Sigmoid colon (tissue), 6 donors: ENCODE measurements at regions not wholly inside any gene's neighbourhood (a gene's known extent, or its start where the extent isn't known, plus 50 kb on each side); places are given as distances from the start of the nearest gene placed in this dataset.
"Not testable (repeated sequence)": the region's sequence is repeated elsewhere in the genome, so short reads cannot be mapped to it uniquely, and the experiment has no call there.

Experiments used
- DNase-seq: peaks from one replicate; pipeline ENCODE4 v3.0.0-alpha.2; 2019
- H3K27ac ChIP-seq, 4 donors: fragments of 200-600 bp; sonication (generic); one replicate each; pipeline ENCODE4 v1.5.1; 2016 to 2019; ENCODE audit warnings: mild to moderate bottlenecking in 1 of 4
- H3K27me3 ChIP-seq, 3 donors: fragments of 200-600 bp; sonication (generic); one replicate each; pipeline ENCODE4 v1.5.1; 2019; ENCODE audit warnings: mild to moderate bottlenecking in 1 of 3
- H3K36me3 ChIP-seq, 4 donors: fragments of 200-600 bp; sonication (generic); one replicate each; pipeline ENCODE4 v1.5.1; 2016 to 2019
- H3K4me1 ChIP-seq, 4 donors: fragments of 200-600 bp; sonication (generic); one replicate each; pipeline ENCODE4 v1.5.1; 2017 to 2019
- H3K4me3 ChIP-seq, 4 donors: fragments of 200-600 bp; sonication (generic); one replicate each; pipeline ENCODE4 v1.5.1; 2017 to 2019; ENCODE audit warnings: mild to moderate bottlenecking in 2 of 4, moderate library complexity in 1 of 4
- H3K9me3 ChIP-seq, 4 donors: fragments of 200-600 bp in 3 of 4; sonication (generic) in 3 of 4; one replicate each; pipeline versions ENCODE4 v1.5.1 to v1.6.1; 2013 to 2019
- CTCF ChIP-seq, 4 experiments: fragments of 450-650 bp in 3 of 4; fragments of 200-600 bp in 1 of 4; IDR thresholded peaks; one replicate each; pipeline ENCODE4 v1.5.1; 2016 to 2019; ENCODE audit warnings: antibody characterized with exemption in 4 of 4, mild to moderate bottlenecking in 3 of 4, moderate library complexity in 2 of 4
- EP300 ChIP-seq, 4 donors: sonication (generic); formaldehyde crosslinking; IDR thresholded peaks; one replicate each; pipeline ENCODE4 v1.6.1; 2017; ENCODE audit warnings: antibody characterized with exemption in 4 of 4
- POLR2A ChIP-seq, 2 donors: fragments of 450-650 bp; IDR thresholded peaks; one replicate each; pipeline ENCODE4 v1.6.1; 2016; ENCODE audit warnings: antibody characterized with exemption in 2 of 2, mild to moderate bottlenecking in 2 of 2, moderate library complexity in 2 of 2
- POLR2AphosphoS5 ChIP-seq, 4 donors: sonication (generic); formaldehyde crosslinking; IDR thresholded peaks; one replicate each; pipeline ENCODE4 v1.6.1; 2017; ENCODE audit warnings: antibody characterized with exemption in 4 of 4
- WGBS, 2 donors: extraction: QIAGEN DNeasy Blood & Tissue Kit; methylation state at CpG; one replicate each; pipeline ENCODE4 v1.1.7; 2013; 5-methylcytosine and 5-hydroxymethylcytosine counted together
- intact Hi-C: fragments of 100-400 bp; cut with DNase I; formaldehyde crosslinking; loops from one replicate; pipeline ENCODE4 v1.15.1; 2023
- donor health status: healthy with polysubstance abuse.
- donor health status: healthy.

DNA sequence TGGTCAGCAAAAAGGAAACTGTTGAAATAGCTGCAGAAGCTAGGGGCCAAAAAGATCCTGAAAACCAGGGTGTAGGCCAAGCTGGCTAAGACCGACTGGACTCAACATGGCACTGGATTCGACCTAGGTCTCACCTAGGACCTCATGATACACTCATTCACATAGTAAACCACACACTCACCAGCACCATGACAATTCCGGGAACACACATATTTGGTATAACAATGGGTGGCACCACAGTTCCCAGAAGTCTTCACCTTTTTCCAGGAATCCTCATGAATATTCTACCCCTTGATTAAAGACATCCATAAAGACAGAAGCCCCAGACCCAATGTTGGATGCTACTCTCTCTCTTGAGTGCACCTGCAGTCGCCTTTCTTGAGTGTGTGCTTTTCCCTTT, 460.1 kb downstream of the TMEM114 start:
- no peak for TF ChIP-seq CTCF (IDR thresholded peaks at IDR 0.05)
- TF ChIP-seq POLR2A (IDR thresholded peaks at IDR 0.05), result no peak
- no peak for TF ChIP-seq POLR2AphosphoS5 (IDR thresholded peaks at IDR 0.05)
- no peak for TF ChIP-seq EP300 (IDR thresholded peaks at IDR 0.05)
- no peak for DNase-seq
- H3K4me1 ChIP-seq, result no peaks in the 10 kb centered on the region

GRCh38 chr16:8127070-8127469, 463.2 kb downstream of the TMEM114 start:
- Histone ChIP-seq H3K27me3 (no peaks in the 10 kb centered on the region), H3K9me3 (no peaks in the 10 kb centered on the region), H3K4me3 (no peak overlapping the region), H3K4me1 (no peaks in the 10 kb centered on the region), H3K27ac (no peak overlapping the region), H3K36me3 (no peaks in the 10 kb centered on the region)
- intact Hi-C loops, result no loop called here
- WGBS, 2 donors, result 85 to 86% methylated on average over 11 of the region's 11 CpGs
- DNase-seq, result no peak
- TF ChIP-seq POLR2A (IDR thresholded peaks at IDR 0.05) (no peak), POLR2AphosphoS5 (IDR thresholded peaks at IDR 0.05) (no peak)

More for the DNA sequence above, 460.1 kb downstream of the TMEM114 start:
- Histone ChIP-seq H3K9me3 (no peaks in the 10 kb centered on the region), H3K27me3 (no peaks in the 10 kb centered on the region), H3K4me3 (no peak overlapping the region), H3K36me3 (no peaks in the 10 kb centered on the region), H3K27ac (no peak overlapping the region)
- 72 to 83% methylated on average over 4 of the region's 4 CpGs for WGBS, 2 donors
- intact Hi-C loops, result no loop called here

GRCh38 chr16:8126313-8126712, 464.0 kb downstream of the TMEM114 start:
- no peak for DNase-seq
- TF ChIP-seq POLR2A (IDR thresholded peaks at IDR 0.05), result no peak
- TF ChIP-seq CTCF (IDR thresholded peaks at IDR 0.05), result no peak
- TF ChIP-seq EP300 (IDR thresholded peaks at IDR 0.05), result no peak
- TF ChIP-seq POLR2AphosphoS5 (IDR thresholded peaks at IDR 0.05), result no peak
- intact Hi-C loops, result no loop called here

DNA sequence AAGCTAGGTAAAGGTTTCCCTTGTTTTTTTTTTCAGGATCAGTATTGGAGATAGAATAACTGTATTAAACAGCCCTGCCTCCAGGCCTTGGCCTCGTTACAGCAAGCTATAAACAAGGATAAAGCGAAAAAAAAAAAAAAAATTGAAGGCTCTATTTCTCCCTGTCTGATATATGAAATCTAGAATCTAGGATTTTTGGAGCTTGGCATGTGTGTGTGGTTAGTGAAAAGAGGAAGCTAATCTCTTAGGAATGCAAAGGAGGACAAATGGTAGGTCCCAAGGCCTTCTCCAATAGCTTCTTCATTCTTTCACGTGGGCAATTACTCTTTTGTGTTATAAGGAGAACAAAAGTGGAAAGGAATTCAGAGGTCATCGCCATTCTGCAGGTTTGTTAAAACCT, 470.3 kb downstream of the TMEM114 start:
- no peak for TF ChIP-seq EP300 (IDR thresholded peaks at IDR 0.05)
- no peak for TF ChIP-seq POLR2AphosphoS5 (IDR thresholded peaks at IDR 0.05)
- TF ChIP-seq POLR2A (IDR thresholded peaks at IDR 0.05), result no peak
- TF ChIP-seq CTCF (IDR thresholded peaks at IDR 0.05), result no peak
- WGBS, 2 donors, result 37 to 46% methylated on average over 4 of the region's 4 CpGs
- Histone ChIP-seq H3K27ac (no peak overlapping the region), H3K9me3 (no peaks in the 10 kb centered on the region), H3K27me3 (no peaks in the 10 kb centered on the region), H3K36me3 (no peaks in the 10 kb centered on the region), H3K4me1 (no peaks in the 10 kb centered on the region), H3K4me3 (no peak overlapping the region)
- no peak for DNase-seq
- intact Hi-C loops, result no loop called here

More at GRCh38 chr16:8126313-8126712, 464.0 kb downstream of the TMEM114 start:
- no peaks in the 10 kb centered on the region for H3K27me3 ChIP-seq
- no peaks in the 10 kb centered on the region for H3K36me3 ChIP-seq
- H3K4me3 ChIP-seq, result no peak overlapping the region
- H3K9me3 ChIP-seq, result no peaks in the 10 kb centered on the region
- WGBS, 2 donors, result 95% methylated on average over 3 of the region's 3 CpGs
- no peak overlapping the region for H3K27ac ChIP-seq
- H3K4me1 ChIP-seq, result no peaks in the 10 kb centered on the region

GRCh38 chr16:8115814-8116213, 474.5 kb downstream of the TMEM114 start:
- no peak for DNase-seq
- Histone ChIP-seq H3K36me3 (no peaks in the 10 kb centered on the region), H3K27me3 (no peaks in the 10 kb centered on the region), H3K4me1 (no peaks in the 10 kb centered on the region), H3K9me3 (no peaks in the 10 kb centered on the region), H3K27ac (no peak overlapping the region), H3K4me3 (no peak overlapping the region)
- intact Hi-C loops, result no loop called here
- TF ChIP-seq POLR2A (IDR thresholded peaks at IDR 0.05), result no peak
- TF ChIP-seq POLR2AphosphoS5 (IDR thresholded peaks at IDR 0.05), result no peak
- TF ChIP-seq EP300 (IDR thresholded peaks at IDR 0.05), result no peak
- no peak for TF ChIP-seq CTCF (IDR thresholded peaks at IDR 0.05)
- 15 to 31% methylated on average over 2 of the region's 2 CpGs for WGBS, 2 donors

DNA sequence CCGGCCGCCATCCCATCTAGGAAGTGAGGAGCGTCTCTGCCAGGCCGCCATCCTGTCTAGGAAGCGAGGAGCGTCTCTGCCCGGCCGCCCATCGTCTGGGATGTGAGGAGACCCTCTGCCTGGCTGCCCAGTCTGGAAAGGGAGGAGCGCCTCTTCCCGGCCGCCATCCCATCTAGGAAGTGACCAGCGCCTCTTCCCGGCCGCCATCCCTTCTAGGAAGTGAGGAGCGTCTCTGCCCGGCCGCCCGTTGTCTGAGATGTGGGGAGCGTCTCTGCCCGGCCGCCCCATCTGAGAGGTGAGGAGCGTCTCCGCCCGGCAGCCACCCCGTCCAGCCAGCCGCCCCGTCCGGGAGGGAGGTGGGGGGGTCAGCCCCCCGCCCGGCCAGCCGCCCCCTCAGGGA, 475.4 kb downstream of the TMEM114 start:
- intact Hi-C loops, H3K4me1 ChIP-seq, H3K4me3 ChIP-seq, H3K36me3 ChIP-seq, H3K27me3 ChIP-seq, DNase-seq, H3K9me3 ChIP-seq, H3K27ac ChIP-seq: not testable (repeated sequence)
- 96% methylated on average over 32 of the region's 32 CpGs for WGBS, 2 donors
